ENCODE measurements at regions not wholly inside any gene's neighbourhood (a gene's known extent, or its start where the extent isn't known, plus 50 kb on each side); places are given as distances from the start of the nearest gene placed in this dataset.

GRCh38 chr1:72482736-72483413 lies 200.5 kb upstream of the NEGR1 start:
- TF ChIP-seq CTCF (IDR thresholded peaks at IDR 0.05) (no peak), POLR2A (IDR thresholded peaks at IDR 0.05) (no peak)

Data from body of pancreas (tissue), 4 donors.